ENCODE measurements at regions not wholly inside any gene's neighbourhood (a gene's known extent, or its start where the extent isn't known, plus 50 kb on each side); places are given as distances from the start of the nearest gene placed in this dataset.

DNA sequence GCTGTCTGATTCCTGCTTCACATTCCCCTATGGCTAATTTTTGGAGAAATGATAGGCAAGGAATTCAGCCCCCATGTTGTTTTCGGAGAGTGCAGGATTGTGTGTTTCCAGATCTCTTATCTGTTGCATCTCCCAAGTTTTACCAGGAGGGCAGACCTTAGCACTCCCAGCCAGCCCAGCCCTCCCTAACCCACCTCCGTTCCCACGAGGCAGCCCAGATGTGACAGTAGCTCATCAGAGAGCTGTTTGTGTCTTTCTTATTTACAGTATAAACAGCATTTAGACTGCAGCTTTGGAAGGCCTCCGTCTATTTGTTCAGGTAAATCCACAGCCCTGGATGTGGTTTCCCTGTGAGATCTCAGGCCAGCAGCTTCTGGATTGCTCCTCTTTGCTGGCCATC is 91.6 kb downstream of the THNSL2 start (continued):
- no peak for TF ChIP-seq IRF3 (IDR thresholded peaks at IDR 0.05)
- TF ChIP-seq BMI1 (IDR thresholded peaks at IDR 0.05; ENCODE audit: borderline replicate concordance), result no peak
- TF ChIP-seq MEF2A (IDR thresholded peaks at IDR 0.05; ENCODE audit: insufficient read depth, low read depth, low read length), result no peak

DNA sequence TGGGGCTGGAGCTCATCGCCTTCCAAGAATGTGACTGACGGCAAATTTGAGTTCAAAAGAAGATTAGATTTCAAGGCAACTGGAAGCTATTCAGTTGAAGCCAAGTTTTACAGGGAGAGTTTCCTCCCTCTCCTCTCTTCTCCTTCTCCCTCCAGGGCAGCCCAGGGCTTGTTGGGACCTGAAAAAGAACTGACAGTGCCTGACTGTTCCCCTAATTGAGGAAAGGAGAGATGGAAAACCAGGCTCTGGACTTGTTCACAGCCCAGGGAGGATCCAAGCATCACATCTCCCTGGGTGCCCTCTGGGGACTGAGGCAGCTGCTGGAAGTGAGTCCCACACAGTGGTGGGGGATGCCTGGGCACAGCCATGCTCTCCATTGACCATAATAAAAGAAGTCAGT is 88.1 kb downstream of the THNSL2 start:
- ChIA-PET CTCF (no interaction called here), SMC1A (ENCODE audit: uncharacterized antibody, unreplicated experiment) (interaction anchor here (1.4 kb wide), 1 partner anchor 42 kb away, joined by 3 read pairs; no protein-coding TSS in a partner anchor), POLR2A (no interaction called here), RAD21 (ENCODE audit: unreplicated experiment) (interaction anchor here (0.7 kb wide), 1 partner anchor 22 kb away, joined by 3 read pairs; no protein-coding TSS in a partner anchor)
- ATAC-seq, result no peak
- Histone ChIP-seq H3K36me3 (ENCODE audit: control insufficient read depth in 2 of 2, insufficient read depth in 2 of 2, low read length in 1 of 2) (no peaks in the 10 kb centered on the region), H3K4me3 (no peak overlapping the region), H3K4me2 (ENCODE audit: control insufficient read depth, insufficient read depth) (no peak overlapping the region), H3K79me2 (ENCODE audit: control insufficient read depth, insufficient read depth, low read length) (no peaks in the 10 kb centered on the region), H3K4me1 (ENCODE audit: control insufficient read depth, insufficient read depth, low read length) (no peaks in the 10 kb centered on the region), H3K27me3 (replicated peaks in 1 of 2; ENCODE audit: control insufficient read depth in 2 of 2, insufficient read depth in 2 of 2, low read length in 1 of 2) (no peaks in the 10 kb centered on the region), H3K9ac (ENCODE audit: control insufficient read depth, insufficient read depth, low read length) (no peak overlapping the region), H3K27ac (ENCODE audit: control insufficient read depth, insufficient read depth) (no peak overlapping the region), H2AFZ (ENCODE audit: control insufficient read depth, low read depth, low read length) (no peak overlapping the region), H3K9me3 (replicated peaks; ENCODE audit: control insufficient read depth, insufficient read depth, low read length) (no peaks in the 10 kb centered on the region), H4K20me1 (ENCODE audit: control insufficient read depth, insufficient read depth) (no peaks in the 10 kb centered on the region)
- no peak for FAIRE-seq
- intact Hi-C loops (cut with micrococcal nuclease; ENCODE audit: unreplicated experiment) (no loop called here), in situ Hi-C loops (cut with MboI) (no loop called here)
- DNase-seq (ENCODE audit: low read depth, low spot score), result no peak
- 85% methylated on average over 2 of the region's 2 CpGs for WGBS (ENCODE audit: insufficient coverage, insufficient replicate concordance, low lambda C conversion rate, missing lambda C conversion rate)
- no TSS peak for BruUV-seq (replicated peaks)
- TF ChIP-seq FOXK2 (IDR thresholded peaks at IDR 0.05) (no peak), JUND (IDR thresholded peaks at IDR 0.05; ENCODE audit: low read depth, low read length) (no peak), SIX5 (IDR thresholded peaks at IDR 0.05; ENCODE audit: low read depth, low read length, severe bottlenecking) (no peak), RAD51 (IDR thresholded peaks at IDR 0.05) (no peak), ZNF384 (IDR thresholded peaks at IDR 0.05; ENCODE audit: borderline replicate concordance, low read depth, low read length) (no peak), EED (IDR thresholded peaks at IDR 0.05; ENCODE audit: low read depth) (no peak), FOXM1 (IDR thresholded peaks at IDR 0.05; ENCODE audit: low read depth, low read length) (no peak), ZBTB40 (IDR thresholded peaks at IDR 0.05; ENCODE audit: borderline replicate concordance) (no peak), SUPT20H (IDR thresholded peaks at IDR 0.05; ENCODE audit: borderline replicate concordance, control insufficient read depth, low read depth, low read length) (no peak), ZBTB4 (CRISPR knock-in tag; IDR thresholded peaks at IDR 0.05) (no peak), MLLT1 (IDR thresholded peaks at IDR 0.05) (no peak)
